ENCODE measurements at regions not wholly inside any gene's neighbourhood (a gene's known extent, or its start where the extent isn't known, plus 50 kb on each side); places are given as distances from the start of the nearest gene placed in this dataset.

- in situ Hi-C loops (cut with HindIII; ENCODE audit: low pct_unique_long_range_greater_than_20kb, low sequenced_read_pairs) = no loop called here
- no peak for DNase-seq (ENCODE audit: low read depth)
Observed at GRCh38 chr18:79620576-79621165, 58.9 kb upstream of the CTDP1 start.

GRCh38 chr18:79621501-79621900 lies 58.1 kb upstream of the CTDP1 start:
- in situ Hi-C loops (cut with HindIII; ENCODE audit: low pct_unique_long_range_greater_than_20kb, low sequenced_read_pairs) = no loop called here

GRCh38 chr18:79622004-79622403 lies 57.6 kb upstream of the CTDP1 start:
- in situ Hi-C loops (cut with HindIII; ENCODE audit: low pct_unique_long_range_greater_than_20kb, low sequenced_read_pairs) = no loop called here

More at GRCh38 chr18:79621501-79621900, 58.1 kb upstream of the CTDP1 start:
- no peak for DNase-seq (ENCODE audit: low read depth)

GRCh38 chr18:79624356-79625170 lies 55.0 kb upstream of the CTDP1 start:
- in situ Hi-C loops (cut with HindIII; ENCODE audit: low pct_unique_long_range_greater_than_20kb, low sequenced_read_pairs) = no loop called here
- no peak for DNase-seq (ENCODE audit: low read depth)

More at GRCh38 chr18:79622004-79622403, 57.6 kb upstream of the CTDP1 start:
- DNase-seq (ENCODE audit: low read depth) = no peak

- in situ Hi-C loops (cut with HindIII; ENCODE audit: low pct_unique_long_range_greater_than_20kb, low sequenced_read_pairs) = no loop called here
- DNase-seq (ENCODE audit: low read depth) = no peak
Observed at GRCh38 chr18:79625195-79625923, 54.2 kb upstream of the CTDP1 start.

- DNase-seq (ENCODE audit: low read depth) = no peak
- in situ Hi-C loops (cut with HindIII; ENCODE audit: low pct_unique_long_range_greater_than_20kb, low sequenced_read_pairs) = no loop called here
Observed at GRCh38 chr18:79625924-79626561, 53.6 kb upstream of the CTDP1 start.

- no peak for DNase-seq (ENCODE audit: low read depth)
- in situ Hi-C loops (cut with HindIII; ENCODE audit: low pct_unique_long_range_greater_than_20kb, low sequenced_read_pairs) = no loop called here
Observed at GRCh38 chr18:79626905-79627749, 52.5 kb upstream of the CTDP1 start.

GRCh38 chr18:79627750-79628294 lies 51.8 kb upstream of the CTDP1 start:
- in situ Hi-C loops (cut with HindIII; ENCODE audit: low pct_unique_long_range_greater_than_20kb, low sequenced_read_pairs) = no loop called here
- DNase-seq (ENCODE audit: low read depth) = no peak

GRCh38 chr18:79628416-79629248 lies 51.0 kb upstream of the CTDP1 start:
- in situ Hi-C loops (cut with HindIII; ENCODE audit: low pct_unique_long_range_greater_than_20kb, low sequenced_read_pairs) = no loop called here
- DNase-seq (ENCODE audit: low read depth) = no peak

- in situ Hi-C loops (cut with HindIII; ENCODE audit: low pct_unique_long_range_greater_than_20kb, low sequenced_read_pairs) = no loop called here
Observed at GRCh38 chr18:79629249-79629558, 50.4 kb upstream of the CTDP1 start.

GRCh38 chr18:79629606-79630005 lies 50.0 kb upstream of the CTDP1 start:
- DNase-seq (ENCODE audit: low read depth) = no peak
- in situ Hi-C loops (cut with HindIII; ENCODE audit: low pct_unique_long_range_greater_than_20kb, low sequenced_read_pairs) = no loop called here

More at GRCh38 chr18:79629249-79629558, 50.4 kb upstream of the CTDP1 start:
- DNase-seq (ENCODE audit: low read depth) = no peak
